ENCODE measurements at regions not wholly inside any gene's neighbourhood (a gene's known extent, or its start where the extent isn't known, plus 50 kb on each side); places are given as distances from the start of the nearest gene placed in this dataset.
"Not testable (repeated sequence)": the region's sequence is repeated elsewhere in the genome, so short reads cannot be mapped to it uniquely, and the experiment has no call there.

GRCh38 chrX:3791449-3791848 is 78.0 kb upstream of the PRKX start:
- H3K9me3 ChIP-seq (ENCODE audit: severe bottlenecking): no peaks in the 10 kb centered on the region
- H3K27ac ChIP-seq (ENCODE audit: poor library complexity, severe bottlenecking): no peak overlapping the region
- no peak for DNase-seq (ENCODE audit: low spot score)
- H3K4me1 ChIP-seq (ENCODE audit: insufficient read depth, poor library complexity, severe bottlenecking): no peaks in the 10 kb centered on the region
- no peaks in the 10 kb centered on the region for H3K27me3 ChIP-seq (ENCODE audit: insufficient read depth, poor library complexity, severe bottlenecking)
- H3K4me3 ChIP-seq (ENCODE audit: severe bottlenecking): no peak overlapping the region
- no peak for ATAC-seq (ENCODE audit: low read depth)
- no peaks in the 10 kb centered on the region for H3K36me3 ChIP-seq (ENCODE audit: low read depth)
- no peak for TF ChIP-seq CTCF (IDR thresholded peaks at IDR 0.05; ENCODE audit: poor library complexity, severe bottlenecking)

- DNase-seq (ENCODE audit: low spot score) (no peak), ATAC-seq (ENCODE audit: low read depth) (no peak)
- no peaks in the 10 kb centered on the region for H3K4me1 ChIP-seq (ENCODE audit: insufficient read depth, poor library complexity, severe bottlenecking)
These were observed 75.2 kb upstream of the PRKX start for GRCh38 chrX:3788494-3789233.

GRCh38 chrX:3787856-3788255 is 74.4 kb upstream of the PRKX start:
- H3K9me3 ChIP-seq (ENCODE audit: severe bottlenecking): no peaks in the 10 kb centered on the region
- no peak for TF ChIP-seq CTCF (IDR thresholded peaks at IDR 0.05; ENCODE audit: poor library complexity, severe bottlenecking)
- H3K27me3 ChIP-seq (ENCODE audit: insufficient read depth, poor library complexity, severe bottlenecking): no peaks in the 10 kb centered on the region
- no peak for ATAC-seq (ENCODE audit: low read depth)
- H3K4me1 ChIP-seq (ENCODE audit: insufficient read depth, poor library complexity, severe bottlenecking): no peaks in the 10 kb centered on the region
- no peaks in the 10 kb centered on the region for H3K36me3 ChIP-seq (ENCODE audit: low read depth)
- no peak overlapping the region for H3K27ac ChIP-seq (ENCODE audit: poor library complexity, severe bottlenecking)
- H3K4me3 ChIP-seq (ENCODE audit: severe bottlenecking): no peak overlapping the region
- DNase-seq (ENCODE audit: low spot score): no peak

More at GRCh38 chrX:3788494-3789233, 75.2 kb upstream of the PRKX start:
- H3K27me3 ChIP-seq (ENCODE audit: insufficient read depth, poor library complexity, severe bottlenecking): no peaks in the 10 kb centered on the region
- H3K9me3 ChIP-seq (ENCODE audit: severe bottlenecking): no peaks in the 10 kb centered on the region
- TF ChIP-seq CTCF (IDR thresholded peaks at IDR 0.05; ENCODE audit: poor library complexity, severe bottlenecking): no peak
- H3K36me3 ChIP-seq (ENCODE audit: low read depth): no peaks in the 10 kb centered on the region
- no peak overlapping the region for H3K4me3 ChIP-seq (ENCODE audit: severe bottlenecking)
- no peak overlapping the region for H3K27ac ChIP-seq (ENCODE audit: poor library complexity, severe bottlenecking)

- H3K4me1 ChIP-seq (ENCODE audit: insufficient read depth, poor library complexity, severe bottlenecking); H3K4me3 ChIP-seq (ENCODE audit: severe bottlenecking); DNase-seq (ENCODE audit: low spot score); ATAC-seq (ENCODE audit: low read depth); H3K36me3 ChIP-seq (ENCODE audit: low read depth); H3K27me3 ChIP-seq (ENCODE audit: insufficient read depth, poor library complexity, severe bottlenecking); H3K9me3 ChIP-seq (ENCODE audit: severe bottlenecking); H3K27ac ChIP-seq (ENCODE audit: poor library complexity, severe bottlenecking): not testable (repeated sequence)
These were observed 72.4 kb upstream of the PRKX start for GRCh38 chrX:3785822-3786221.

GRCh38 chrX:3780564-3780963 is 67.1 kb upstream of the PRKX start:
- no peak overlapping the region for H3K27ac ChIP-seq (ENCODE audit: poor library complexity, severe bottlenecking)
- no peaks in the 10 kb centered on the region for H3K9me3 ChIP-seq (ENCODE audit: severe bottlenecking)
- ATAC-seq (ENCODE audit: low read depth): no peak
- H3K36me3 ChIP-seq (ENCODE audit: low read depth): no peaks in the 10 kb centered on the region
- H3K4me1 ChIP-seq (ENCODE audit: insufficient read depth, poor library complexity, severe bottlenecking): no peaks in the 10 kb centered on the region
- no peaks in the 10 kb centered on the region for H3K27me3 ChIP-seq (ENCODE audit: insufficient read depth, poor library complexity, severe bottlenecking)
- H3K4me3 ChIP-seq (ENCODE audit: severe bottlenecking): no peak overlapping the region
- no peak for TF ChIP-seq CTCF (IDR thresholded peaks at IDR 0.05; ENCODE audit: poor library complexity, severe bottlenecking)
- DNase-seq (ENCODE audit: low spot score): no peak

Measured in RWPE2 (cell line).